ENCODE measurements at regions not wholly inside any gene's neighbourhood (a gene's known extent, or its start where the extent isn't known, plus 50 kb on each side); places are given as distances from the start of the nearest gene placed in this dataset.
"Not testable (repeated sequence)": the region's sequence is repeated elsewhere in the genome, so short reads cannot be mapped to it uniquely, and the experiment has no call there.

- no peak for DNase-seq (ENCODE audit: extremely low spot score in 2 of 2)
Measured at GRCh38 chr4:151853034-151853433, 92.2 kb upstream of the GATB start.

GRCh38 chr4:151852202-151852601 is 91.4 kb upstream of the GATB start:
- Histone ChIP-seq H3K9me3 (no peaks in the 10 kb centered on the region), H3K27ac (no peak overlapping the region), H3K27me3 (no peaks in the 10 kb centered on the region), H3K36me3 (no peaks in the 10 kb centered on the region), H3K4me1 (no peaks in the 10 kb centered on the region), H3K4me3 (no peak overlapping the region)
- DNase-seq (ENCODE audit: extremely low spot score in 2 of 2), result no peak
- intact Hi-C loops (cut with DNase I), result no loop called here
- no peak for TF ChIP-seq POLR2AphosphoS5 (IDR thresholded peaks at IDR 0.05; ENCODE audit: insufficient read depth in 1 of 2, low read depth in 1 of 2)

More at GRCh38 chr4:151853034-151853433, 92.2 kb upstream of the GATB start:
- Histone ChIP-seq H3K4me3 (no peak overlapping the region), H3K27ac (no peak overlapping the region), H3K4me1 (no peaks in the 10 kb centered on the region), H3K9me3 (no peaks in the 10 kb centered on the region), H3K36me3 (no peaks in the 10 kb centered on the region), H3K27me3 (no peaks in the 10 kb centered on the region)
- TF ChIP-seq POLR2AphosphoS5 (IDR thresholded peaks at IDR 0.05; ENCODE audit: insufficient read depth in 1 of 2, low read depth in 1 of 2) (no peak), POLR2A (IDR thresholded peaks at IDR 0.05) (no peak), CTCF (IDR thresholded peaks at IDR 0.05) (no peak)
- intact Hi-C loops (cut with DNase I), result no loop called here

- DNase-seq (ENCODE audit: extremely low spot score in 2 of 2), result no peak
- intact Hi-C loops (cut with DNase I), result no loop called here
- H3K4me3 ChIP-seq, result no peak overlapping the region
- no peak overlapping the region for H3K27ac ChIP-seq
- H3K36me3 ChIP-seq, result no peaks in the 10 kb centered on the region
- no peaks in the 10 kb centered on the region for H3K27me3 ChIP-seq
- H3K9me3 ChIP-seq, result no peaks in the 10 kb centered on the region
- TF ChIP-seq CTCF (IDR thresholded peaks at IDR 0.05) (no peak), POLR2AphosphoS5 (IDR thresholded peaks at IDR 0.05; ENCODE audit: insufficient read depth in 1 of 2, low read depth in 1 of 2) (no peak), POLR2A (IDR thresholded peaks at IDR 0.05) (no peak)
- no peaks in the 10 kb centered on the region for H3K4me1 ChIP-seq
Measured at GRCh38 chr4:151851354-151851753, 90.5 kb upstream of the GATB start.

- Histone ChIP-seq H3K9me3 (no peaks in the 10 kb centered on the region), H3K27me3 (no peaks in the 10 kb centered on the region), H3K4me1 (no peaks in the 10 kb centered on the region), H3K36me3 (no peaks in the 10 kb centered on the region), H3K27ac (no peak overlapping the region), H3K4me3 (no peak overlapping the region)
- TF ChIP-seq CTCF (IDR thresholded peaks at IDR 0.05) (no peak), POLR2A (IDR thresholded peaks at IDR 0.05) (no peak), POLR2AphosphoS5 (IDR thresholded peaks at IDR 0.05; ENCODE audit: insufficient read depth in 1 of 2, low read depth in 1 of 2) (no peak)
- no peak for DNase-seq (ENCODE audit: extremely low spot score in 2 of 2)
- intact Hi-C loops (cut with DNase I), result no loop called here
Measured at GRCh38 chr4:151850791-151851213, 90.0 kb upstream of the GATB start.

- H3K4me1 ChIP-seq; DNase-seq (ENCODE audit: extremely low spot score in 2 of 2); H3K4me3 ChIP-seq; H3K27me3 ChIP-seq; H3K27ac ChIP-seq; H3K9me3 ChIP-seq; H3K36me3 ChIP-seq; intact Hi-C loops (cut with DNase I): not testable (repeated sequence)
Measured at GRCh38 chr4:151845551-151845950, 84.7 kb upstream of the GATB start.

GRCh38 chr4:151842430-151843079 is 81.7 kb upstream of the GATB start:
- no peak for DNase-seq (ENCODE audit: extremely low spot score in 2 of 2)
- no peak overlapping the region for H3K27ac ChIP-seq
- TF ChIP-seq POLR2AphosphoS5 (IDR thresholded peaks at IDR 0.05; ENCODE audit: insufficient read depth in 1 of 2, low read depth in 1 of 2), result no peak
- no peak for TF ChIP-seq CTCF (IDR thresholded peaks at IDR 0.05)
- TF ChIP-seq POLR2A (IDR thresholded peaks at IDR 0.05), result no peak
- intact Hi-C loops (cut with DNase I), result no loop called here
- H3K4me3 ChIP-seq, result no peak overlapping the region
- H3K27me3 ChIP-seq, result no peaks in the 10 kb centered on the region
- no peaks in the 10 kb centered on the region for H3K4me1 ChIP-seq
- no peaks in the 10 kb centered on the region for H3K36me3 ChIP-seq
- no peaks in the 10 kb centered on the region for H3K9me3 ChIP-seq

Data from vagina (tissue), 2 donors.